ENCODE measurements at regions not wholly inside any gene's neighbourhood (a gene's known extent, or its start where the extent isn't known, plus 50 kb on each side); places are given as distances from the start of the nearest gene placed in this dataset.
"Not testable (repeated sequence)": the region's sequence is repeated elsewhere in the genome, so short reads cannot be mapped to it uniquely, and the experiment has no call there.

DNA sequence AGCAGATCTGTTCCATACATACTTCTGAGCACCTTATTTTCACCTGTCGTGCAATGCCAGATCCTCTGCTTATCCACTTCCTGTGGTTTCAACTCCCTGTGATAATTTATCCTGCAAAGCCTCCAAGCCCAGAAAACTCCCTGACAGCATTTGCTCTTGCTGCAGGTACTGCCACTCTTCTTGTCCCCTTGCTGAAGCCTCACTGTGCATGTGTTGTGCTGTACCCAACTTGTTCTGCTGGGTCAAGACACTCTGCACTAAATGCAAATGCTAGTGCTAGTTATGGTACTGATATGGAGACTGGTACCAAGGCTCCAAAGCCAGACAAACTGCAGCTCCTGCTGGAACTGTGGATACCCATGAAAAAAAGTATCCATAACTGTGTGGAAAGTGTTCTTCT, 315.4 kb upstream of the MIR17HG start:
- DNase-seq = no peak

DNA sequence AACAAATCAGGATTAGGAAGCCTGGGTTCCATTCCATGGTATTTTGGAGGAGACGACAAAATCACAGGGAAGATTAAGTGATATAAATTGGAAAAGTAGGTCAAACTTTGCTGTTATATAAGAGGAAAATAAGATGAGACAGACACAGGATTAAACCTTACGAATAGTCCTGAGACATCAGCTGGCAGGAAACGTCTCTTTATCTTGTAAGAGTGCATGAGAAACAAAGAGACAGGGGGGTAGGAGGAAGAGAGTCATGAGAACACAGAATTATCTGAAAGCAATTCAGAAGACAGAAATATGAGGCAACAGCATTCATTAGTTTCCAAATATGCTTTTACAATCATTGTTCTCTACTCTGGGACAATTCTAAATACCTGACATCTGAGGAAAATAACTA, 310.6 kb upstream of the MIR17HG start:
- DNase-seq = no peak

DNA sequence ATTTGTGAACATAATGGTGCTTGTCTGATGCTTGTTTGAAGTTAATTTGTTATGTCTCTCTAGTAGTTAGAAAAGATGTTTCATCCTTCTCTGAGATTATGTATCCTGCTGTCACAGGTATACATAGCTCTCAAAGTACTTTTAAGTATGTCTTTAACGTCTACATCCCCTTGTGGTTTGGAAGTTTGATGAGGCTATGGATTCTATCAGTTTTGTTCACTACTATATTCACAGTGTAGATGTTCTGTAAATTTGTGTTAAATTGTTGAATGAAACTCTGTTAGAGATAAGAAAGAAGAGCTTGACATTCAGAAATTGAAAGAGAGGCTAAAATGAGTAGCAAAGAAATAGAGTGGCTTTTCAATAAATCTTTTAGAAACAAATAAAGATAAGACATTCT, 304.6 kb upstream of the MIR17HG start:
- no peak for DNase-seq

DNA sequence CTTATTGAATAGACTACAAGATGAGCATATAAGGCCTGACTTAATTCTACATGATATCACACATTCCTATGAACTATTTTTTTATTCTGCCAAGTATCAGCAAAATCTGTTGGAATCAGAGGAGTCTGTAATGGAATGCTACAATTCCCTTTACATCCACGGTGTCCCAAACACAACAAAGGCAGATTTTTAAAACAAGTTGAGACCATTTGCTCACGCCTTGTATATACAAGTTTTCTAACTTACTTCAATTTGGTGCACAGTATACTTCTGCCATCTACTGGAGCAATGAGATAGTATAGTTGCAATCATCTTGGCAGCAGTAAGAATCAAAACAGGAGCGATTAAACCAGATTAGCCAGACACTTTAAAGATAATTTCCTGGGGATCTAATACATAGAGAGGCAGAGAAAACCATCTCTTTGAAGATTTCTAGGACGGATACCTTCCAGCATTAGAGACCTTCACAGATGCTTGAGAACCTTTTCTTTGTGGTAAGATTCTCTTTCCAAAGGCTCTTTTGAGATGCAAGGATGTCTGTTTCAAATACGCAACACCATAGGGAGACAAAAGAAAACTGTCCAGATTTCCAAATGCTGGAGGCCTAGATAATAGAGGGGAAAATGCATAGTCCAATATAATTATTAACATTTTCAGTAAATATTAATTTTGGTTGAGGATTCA, 302.0 kb upstream of the MIR17HG start:
- DNase-seq = no peak

DNA sequence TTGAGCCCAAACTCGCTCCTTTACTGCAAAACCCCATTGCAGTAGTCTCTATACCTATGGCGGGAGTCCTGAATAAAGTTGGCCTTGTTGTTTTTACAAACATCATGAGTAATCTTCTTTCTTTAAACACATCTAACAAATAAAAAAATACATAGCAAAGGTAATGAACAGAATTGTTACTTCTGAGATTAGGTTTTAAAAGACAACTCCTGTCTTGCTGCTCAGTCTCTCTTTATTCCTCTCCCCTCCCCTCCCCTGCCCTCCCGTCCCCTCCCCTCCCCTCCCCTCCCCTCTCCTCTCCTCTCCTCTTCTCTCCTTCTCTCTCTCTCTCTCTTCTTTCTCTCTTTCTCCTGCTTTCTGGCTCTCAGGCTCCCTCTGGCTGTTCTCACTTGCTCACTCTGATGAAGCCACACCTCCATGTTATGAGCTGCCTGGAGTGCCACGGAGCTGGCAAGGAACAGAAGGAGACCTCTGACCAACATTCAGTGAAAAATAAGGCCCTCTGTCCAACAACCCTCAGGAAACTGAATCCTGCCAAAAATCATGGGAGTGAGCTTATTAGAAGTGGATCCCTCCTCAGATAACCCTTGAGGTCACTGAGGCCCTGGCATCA, 300.7 kb upstream of the MIR17HG start:
- DNase-seq = no peak

DNA sequence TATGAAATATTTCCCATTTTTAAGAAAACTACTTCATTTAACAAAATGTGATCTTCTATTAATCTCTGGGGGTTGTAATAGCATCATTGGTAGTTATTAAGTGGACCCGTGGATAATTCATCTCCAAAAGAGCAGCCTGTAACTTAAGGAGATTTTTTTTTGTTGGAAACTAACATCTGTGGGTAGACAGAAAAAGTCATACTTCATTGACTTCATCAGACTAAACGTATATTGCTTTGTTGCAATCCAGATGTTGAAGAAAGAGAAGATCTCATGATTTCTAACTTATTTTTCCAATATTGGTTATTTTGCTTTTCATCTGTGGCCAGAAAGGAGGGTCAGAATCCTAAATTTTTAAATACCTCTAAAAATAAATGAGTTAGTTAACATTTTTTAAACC, 296.5 kb upstream of the MIR17HG start:
- no peak for DNase-seq

DNA sequence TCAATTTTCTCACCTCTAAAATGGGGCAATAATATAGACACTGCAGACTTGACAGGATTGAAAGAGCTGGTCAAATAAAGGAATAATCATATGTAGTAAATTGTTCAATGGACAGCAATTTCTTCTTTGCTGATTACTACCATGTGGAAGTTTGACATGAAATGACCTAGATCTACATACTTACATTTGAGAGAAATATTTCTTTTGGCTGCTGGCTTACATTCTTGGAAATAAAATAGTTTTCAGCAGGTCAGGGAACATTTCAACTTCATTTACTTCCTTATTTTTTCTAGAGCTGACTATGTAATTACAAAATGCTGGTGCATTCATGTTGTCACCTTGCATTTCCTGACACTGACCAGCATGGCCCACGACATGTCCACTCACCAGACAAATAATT, 294.6 kb upstream of the MIR17HG start:
- DNase-seq = no peak

DNA sequence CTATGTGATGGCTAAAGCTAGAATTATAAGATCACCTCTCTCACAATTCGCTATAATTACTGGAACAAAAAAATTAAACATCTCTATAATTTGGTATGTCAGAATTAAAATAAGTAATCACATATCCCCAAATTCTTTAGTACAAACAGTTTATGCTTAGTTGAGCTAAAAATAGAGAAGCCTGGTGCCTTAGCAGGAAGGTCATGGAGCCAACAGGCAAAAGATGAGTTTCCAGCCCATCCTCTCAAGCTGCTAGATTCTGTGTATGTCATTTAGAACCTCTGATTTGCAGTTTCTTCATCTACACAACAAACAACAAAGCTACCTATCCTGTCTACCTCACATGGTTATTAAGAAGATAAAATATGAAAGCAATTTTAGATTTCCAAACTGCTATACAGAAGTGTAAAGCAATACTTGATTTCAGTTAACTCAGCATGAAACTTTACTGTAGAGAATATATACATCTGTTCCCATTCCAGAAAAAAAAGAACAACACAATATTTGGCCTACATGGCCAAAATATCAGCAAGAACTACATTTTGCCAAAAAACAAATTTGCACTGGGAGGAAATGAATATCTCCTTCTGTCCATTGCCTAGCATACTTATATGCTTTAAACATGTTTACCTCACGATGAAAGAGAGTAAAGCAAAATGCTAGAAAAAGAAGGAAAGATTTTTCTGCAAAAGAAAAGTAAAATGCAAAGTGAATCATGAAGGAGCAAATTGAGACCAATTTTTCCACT, 294.0 kb upstream of the MIR17HG start:
- DNase-seq = no peak

DNA sequence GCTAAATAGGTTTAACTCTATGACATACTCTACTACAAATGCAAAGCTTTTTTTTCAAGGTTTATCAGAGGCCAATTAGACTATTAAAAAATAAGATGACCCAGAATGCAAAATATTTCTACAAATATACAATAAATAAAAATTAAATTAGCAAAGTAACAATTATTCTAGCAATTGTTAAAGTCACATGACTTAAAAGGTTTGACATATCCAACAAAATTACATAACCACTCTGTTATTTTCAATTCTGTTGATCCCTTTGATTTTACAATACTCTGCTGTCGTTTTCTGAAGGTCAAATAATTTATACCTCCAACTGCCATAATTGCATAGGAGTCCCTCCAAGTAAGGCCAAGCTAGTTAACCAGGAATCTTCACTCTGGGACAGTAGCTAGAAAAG, 292.6 kb upstream of the MIR17HG start:
- DNase-seq = no peak

DNA sequence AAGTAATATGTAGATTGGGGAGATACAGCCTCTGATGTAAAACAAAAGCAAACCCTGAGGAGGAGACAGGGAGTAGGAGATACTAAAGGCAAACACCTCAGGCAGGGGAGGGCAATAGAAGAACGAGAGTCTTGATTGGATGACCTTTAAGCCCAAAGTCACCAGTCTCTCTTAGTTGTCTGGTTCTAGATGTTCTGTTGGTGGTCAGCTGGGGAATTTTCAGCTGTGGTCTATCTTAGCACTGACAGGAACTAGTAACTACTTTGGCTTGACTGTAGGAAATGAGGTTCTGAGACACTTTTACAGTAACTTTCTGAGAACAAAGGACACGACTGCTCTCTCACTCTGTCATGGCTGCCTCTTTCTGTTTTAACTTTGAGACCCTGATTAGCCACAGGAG, 290.7 kb upstream of the MIR17HG start:
- DNase-seq = no peak

DNA sequence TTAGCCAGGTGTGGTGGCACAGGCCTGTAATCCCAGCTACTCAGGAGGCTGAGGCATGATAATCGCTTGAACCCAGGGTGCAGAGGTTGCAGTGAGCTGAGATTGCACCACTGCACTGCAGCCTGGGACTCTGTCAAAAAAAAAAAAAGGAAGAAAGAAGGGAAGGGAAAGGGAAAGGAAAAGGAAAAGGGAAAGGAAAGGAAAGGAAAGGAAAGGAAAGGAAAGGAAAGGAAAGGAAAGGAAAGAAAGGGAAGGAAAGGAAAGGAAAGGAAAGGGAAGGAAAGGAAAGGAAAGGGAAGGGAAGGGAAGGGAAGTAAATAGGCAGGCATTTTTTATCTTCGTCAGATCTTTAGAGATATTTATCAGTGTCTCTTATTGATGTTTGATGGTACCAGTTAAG, 290.0 kb upstream of the MIR17HG start:
- not testable (repeated sequence) for DNase-seq

DNA sequence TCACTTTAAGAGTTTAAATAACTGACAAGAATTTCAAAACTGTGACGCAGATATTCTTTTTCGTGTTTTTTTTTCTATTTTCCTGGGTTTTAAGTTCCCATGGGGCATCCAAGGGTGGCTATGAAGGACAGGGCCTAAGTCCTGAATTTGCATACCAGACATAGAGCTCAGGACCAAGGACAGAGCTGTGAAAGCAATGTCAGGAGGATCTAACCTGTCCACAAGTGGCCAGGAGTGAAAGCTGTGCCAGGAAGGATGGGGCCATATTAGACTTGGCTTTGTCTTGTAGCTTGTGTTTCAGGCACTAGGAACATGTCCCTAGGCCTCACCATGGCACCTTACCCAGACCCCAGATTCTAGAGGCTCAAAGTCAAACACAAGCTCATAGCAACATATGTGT, 289.4 kb upstream of the MIR17HG start:
- DNase-seq = no peak

DNA sequence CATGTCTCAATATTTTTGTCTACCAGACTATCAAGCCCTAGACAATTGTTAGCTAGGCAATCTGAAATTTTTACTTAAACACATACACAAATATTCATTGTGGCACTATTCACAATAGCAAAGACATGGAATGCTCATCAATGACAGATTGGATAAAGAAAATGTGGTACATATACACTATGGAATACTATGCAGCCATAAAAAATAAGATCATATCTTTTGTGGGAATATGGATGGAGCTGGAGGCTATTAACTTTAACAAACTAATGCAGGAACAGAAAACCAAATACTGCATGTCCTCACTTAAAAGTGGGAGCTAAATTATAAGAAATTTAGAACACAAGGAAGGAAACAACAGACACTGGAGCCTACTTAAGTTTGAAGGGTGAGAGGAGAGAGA, 288.6 kb upstream of the MIR17HG start:
- DNase-seq = no peak

DNA sequence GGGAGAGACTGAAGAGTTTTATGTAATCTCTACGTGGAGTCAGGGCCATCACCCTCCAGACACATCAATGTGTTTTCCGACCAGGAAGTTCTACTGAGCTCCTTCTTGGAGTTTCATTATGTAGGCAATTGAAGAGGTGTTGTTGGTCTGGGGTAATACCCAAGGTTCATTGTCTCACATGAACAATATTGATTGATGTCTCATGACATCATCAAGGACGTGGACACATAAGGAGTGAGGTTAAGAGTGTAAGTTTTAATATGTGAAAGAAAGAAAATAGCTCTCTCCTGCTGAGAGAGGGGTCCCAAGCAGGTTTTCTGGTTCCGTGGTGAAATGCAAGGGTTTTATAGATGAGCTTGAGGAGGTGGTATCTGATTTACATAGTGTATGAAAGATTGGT, 280.7 kb upstream of the MIR17HG start:
- no peak for DNase-seq

DNA sequence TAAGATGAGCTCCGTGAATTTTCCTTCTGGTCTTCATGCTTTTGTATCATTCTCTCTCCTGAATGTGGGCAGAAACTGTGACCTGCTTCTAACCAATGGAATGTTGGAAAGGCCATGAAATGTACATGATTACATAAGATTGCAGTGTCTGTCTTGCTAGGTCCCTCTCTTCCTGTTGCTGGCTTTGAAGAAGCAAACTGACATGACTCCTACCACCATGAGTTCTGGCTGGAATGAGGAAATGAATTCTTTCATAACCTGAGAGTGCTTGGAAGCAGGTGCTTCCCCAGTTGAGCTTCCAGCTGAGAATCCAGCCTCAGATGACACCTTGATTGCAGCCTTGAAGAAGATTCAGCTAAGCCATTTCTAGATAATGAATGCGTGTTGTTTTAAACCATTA, 275.0 kb upstream of the MIR17HG start:
- no peak for DNase-seq

DNA sequence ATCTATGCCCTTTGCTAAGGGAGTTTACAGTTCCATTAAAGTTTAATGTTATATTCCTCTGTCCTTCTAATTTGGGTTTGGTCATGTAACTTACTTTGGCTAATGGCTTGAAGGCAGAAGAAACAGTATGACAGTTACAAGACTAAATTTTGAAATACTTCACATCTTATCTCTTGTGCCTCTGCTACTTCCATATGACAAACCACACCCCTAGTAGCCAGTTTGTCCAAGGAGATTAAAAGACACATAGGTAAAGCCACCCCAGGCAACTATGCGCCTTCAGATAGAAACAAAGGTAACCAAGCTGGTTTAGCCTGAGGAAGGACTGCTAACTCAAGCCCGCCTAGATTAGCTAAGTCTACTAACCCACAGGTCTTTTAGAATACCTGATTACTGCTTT, 273.4 kb upstream of the MIR17HG start:
- DNase-seq = no peak

DNA sequence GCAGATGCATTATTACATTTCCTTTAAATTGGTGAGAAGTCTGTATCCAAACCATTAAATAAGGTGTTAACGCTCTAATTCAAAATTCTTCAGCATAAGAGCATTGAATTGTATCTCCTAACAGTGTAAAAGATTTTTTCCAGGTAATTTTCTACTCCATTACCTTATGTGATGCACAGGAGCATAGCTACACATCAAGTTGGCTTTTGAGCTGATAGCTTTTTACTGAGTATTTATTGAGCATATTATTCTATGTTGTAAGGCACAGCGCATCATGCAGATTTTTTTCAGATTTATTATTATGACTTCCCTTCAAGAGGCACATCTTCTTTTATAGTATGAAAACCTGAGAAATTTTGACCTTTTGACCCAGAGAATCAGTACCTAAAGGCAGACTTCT, 270.7 kb upstream of the MIR17HG start:
- no peak for DNase-seq

DNA sequence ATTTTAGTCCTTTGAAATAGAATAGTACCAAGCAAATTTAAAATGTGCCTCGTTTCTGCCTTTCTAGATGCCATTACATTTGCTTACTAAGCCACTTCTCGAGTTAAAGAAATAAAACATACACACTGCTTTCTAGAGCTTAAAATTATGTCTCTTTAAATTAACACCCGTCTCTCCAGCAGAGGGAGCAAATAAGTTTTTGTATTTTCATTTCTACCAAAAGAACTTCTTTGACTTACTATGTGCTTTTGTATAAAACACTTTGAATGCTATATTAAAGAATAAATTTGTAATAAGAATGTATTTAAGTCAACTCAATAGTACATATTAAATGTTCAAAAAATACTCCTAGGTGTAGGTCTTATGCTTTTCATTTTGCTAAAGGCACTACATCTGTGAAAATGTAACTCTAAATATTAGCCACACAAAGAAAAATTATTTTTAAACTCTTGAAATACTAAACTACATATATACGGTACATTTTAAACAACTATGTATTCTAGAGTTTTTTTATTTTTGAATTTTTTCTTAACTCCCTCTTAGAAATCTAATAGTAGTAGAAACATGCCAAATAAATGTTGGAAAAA, 269.3 kb upstream of the MIR17HG start:
- DNase-seq = no peak

DNA sequence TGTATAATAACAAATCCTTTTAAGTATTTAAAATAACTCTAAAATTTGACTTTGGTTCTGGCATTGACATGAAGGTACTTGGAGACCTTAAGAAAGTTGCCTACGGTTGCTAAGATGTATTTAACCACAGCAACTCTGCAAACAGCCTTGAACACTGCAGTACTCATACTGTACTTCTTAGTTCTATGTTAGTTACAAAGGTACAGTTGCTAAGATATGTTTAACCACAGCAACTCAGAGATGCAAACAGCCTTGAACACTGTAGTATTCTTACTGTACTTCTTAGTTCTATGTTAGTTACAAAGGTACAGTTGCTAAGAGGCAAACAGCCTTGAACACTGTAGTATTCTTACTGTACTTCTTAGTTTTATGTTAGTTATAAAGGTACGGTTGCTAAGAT, 268.3 kb upstream of the MIR17HG start:
- DNase-seq = no peak

DNA sequence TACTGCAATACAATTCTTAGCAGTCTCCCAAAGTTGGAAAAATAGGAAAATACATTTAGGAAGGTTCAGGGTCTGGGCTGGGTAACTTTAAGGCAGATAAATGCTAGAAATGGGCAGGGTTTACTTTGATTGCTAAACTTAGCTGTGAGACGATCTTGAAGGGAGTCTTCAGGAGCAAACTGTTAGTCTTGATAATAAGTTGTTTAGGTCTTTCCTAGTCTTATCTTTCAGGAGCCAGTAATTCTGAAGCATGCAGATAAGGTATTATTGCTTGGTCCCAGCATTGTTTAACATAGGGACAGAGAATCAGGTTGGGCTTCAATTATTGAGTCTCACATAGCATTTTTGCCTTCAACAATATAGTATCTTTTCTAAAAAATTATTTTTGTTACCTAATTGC, 262.4 kb upstream of the MIR17HG start:
- no peak for DNase-seq

DNA sequence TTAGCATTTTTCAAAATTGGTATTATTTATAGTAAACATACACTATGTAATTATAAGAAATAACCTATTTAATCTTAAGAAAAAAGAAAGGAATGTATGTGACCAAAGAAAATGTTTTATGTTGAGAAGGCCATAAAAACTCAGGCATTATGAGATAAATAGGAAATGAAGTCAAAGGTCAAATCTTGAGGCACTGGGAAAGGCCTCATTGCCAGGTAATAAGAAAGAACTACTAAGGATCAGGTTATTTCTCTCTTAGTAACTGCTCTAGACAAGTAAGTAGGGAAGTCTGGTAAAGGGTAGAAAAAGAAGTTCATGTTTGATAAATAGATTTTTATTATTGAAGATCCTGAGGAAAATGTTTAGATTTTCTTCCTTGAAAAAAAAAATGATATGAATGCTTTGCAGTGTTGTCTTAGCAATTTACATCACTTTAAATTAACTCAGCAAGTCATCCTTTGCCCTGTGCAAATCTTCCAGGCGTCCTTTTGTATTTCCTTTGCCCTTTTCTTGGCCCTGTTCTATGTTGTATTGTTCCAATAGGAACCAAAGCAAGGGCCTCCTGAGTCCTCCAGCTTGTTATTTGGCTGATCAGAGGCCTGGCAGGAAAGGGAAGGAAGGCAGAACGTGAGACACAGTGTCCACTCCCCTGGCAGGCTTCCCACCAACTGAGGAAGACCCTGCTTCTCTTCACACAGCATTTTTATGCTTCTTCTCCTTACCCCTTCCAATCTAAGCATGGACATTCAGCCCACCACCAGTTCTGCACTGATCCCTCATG, 260.4 kb upstream of the MIR17HG start:
- no peak for DNase-seq

DNA sequence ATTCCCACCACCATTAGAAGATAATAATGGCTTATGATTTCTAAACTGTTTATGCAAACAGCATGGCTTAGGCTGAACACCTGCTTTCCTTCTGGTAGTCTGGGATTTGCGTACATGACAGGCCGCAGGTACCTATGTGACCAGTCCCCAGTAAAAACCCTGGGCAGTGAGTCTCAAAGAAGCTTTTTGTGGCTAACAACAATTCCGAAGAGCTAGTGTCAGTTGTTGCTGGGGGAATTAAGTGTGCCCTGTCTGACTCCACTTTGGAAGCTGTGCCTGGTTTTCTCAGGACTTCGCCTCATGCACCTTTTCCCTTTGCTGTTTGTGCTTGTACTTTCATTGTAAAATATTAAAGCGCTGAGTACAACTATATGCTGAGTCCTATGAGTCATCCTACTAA, 250.2 kb upstream of the MIR17HG start:
- no peak for DNase-seq

DNA sequence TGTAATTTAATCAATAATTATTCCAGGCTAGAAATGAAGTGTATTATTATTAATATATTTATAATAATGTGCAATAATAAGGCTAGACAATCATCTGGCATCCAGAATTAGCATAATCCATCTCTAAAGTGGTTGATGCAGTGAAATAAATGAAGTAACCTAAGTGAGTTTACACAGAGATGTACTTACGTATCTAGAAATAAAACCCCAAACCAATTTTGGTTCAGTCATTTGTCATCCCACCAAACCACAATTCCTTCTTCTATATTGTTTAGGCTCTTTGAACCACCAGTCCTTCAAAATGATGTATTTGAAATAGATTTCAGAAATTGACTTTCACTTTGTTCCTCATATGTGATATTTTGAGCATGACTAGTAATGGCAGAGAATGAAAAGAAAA, 247.6 kb upstream of the MIR17HG start:
- no peak for DNase-seq
